MM.1S (cell line): ENCODE measurements at regions not wholly inside any gene's neighbourhood (a gene's known extent, or its start where the extent isn't known, plus 50 kb on each side); places are given as distances from the start of the nearest gene placed in this dataset.

Source experiments
- CTCF ChIP-seq: fragments of 300-600 bp; sonication (generic); IDR thresholded peaks from 2 replicates; pipeline ENCODE4 v1.5.1; 2016; ENCODE audit warnings: antibody characterized with exemption, low read length, mixed read lengths
- EZH2 ChIP-seq: fragments of 300-600 bp; sonication (generic); optimal IDR thresholded peaks from 2 replicates; pipeline ENCODE3; 2017; ENCODE audit warnings: low read depth, mild to moderate bottlenecking, antibody characterized with exemption, low read length, mixed read lengths

GRCh38 chr13:48588120-48588519, 55.2 kb upstream of the RCBTB2 start:
- TF ChIP-seq CTCF (no peak), EZH2 (no peak)
